Fibroblast of the aortic adventitia (primary cell): ENCODE measurements at regions not wholly inside any gene's neighbourhood (a gene's known extent, or its start where the extent isn't known, plus 50 kb on each side); places are given as distances from the start of the nearest gene placed in this dataset.

Source experiments
- DNase-seq: peaks from one replicate; pipeline ENCODE4 v3.0.0-alpha.2; 2010; ENCODE audit warnings: low read depth
- H3K4me3 ChIP-seq: 2 replicates; pipeline ENCODE4 v1.5.1; 2011; ENCODE audit warnings: low read depth, mild to moderate bottlenecking, control low read depth, low read length, moderate library complexity
- CTCF ChIP-seq: IDR thresholded peaks from 2 replicates; pipeline ENCODE4 v1.5.1; 2011; ENCODE audit warnings: mild to moderate bottlenecking, low read length, control low read depth, inconsistent platforms; ENCODE audit not compliant: insufficient read depth

GRCh38 chr1:115454837-115455511, 116.9 kb upstream of the NGF start:
- H3K4me3 ChIP-seq, result no peak overlapping the region
- no peak for TF ChIP-seq CTCF
- DNase-seq, result no peak

DNA sequence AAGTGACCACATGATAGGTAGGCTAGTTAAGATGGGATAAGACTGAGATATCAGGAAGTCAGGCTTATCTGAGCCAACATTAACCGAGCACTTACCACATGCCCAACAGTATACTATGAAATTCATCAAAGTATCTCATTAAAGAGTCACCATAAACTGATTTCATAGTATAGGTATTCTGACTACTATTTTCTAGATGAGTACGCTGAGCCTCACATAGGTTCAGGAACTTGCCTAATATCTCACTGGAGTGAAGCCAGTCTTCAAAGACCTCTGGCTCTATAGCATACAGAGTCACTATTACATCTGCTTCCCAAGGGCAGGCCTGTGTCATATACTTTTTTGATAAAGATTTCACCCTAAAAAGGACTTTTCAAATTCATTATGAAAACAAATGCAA, 115.6 kb upstream of the NGF start:
- no peak for DNase-seq
- no peak for TF ChIP-seq CTCF
- H3K4me3 ChIP-seq, result no peak overlapping the region

GRCh38 chr1:115452600-115453329, 114.7 kb upstream of the NGF start:
- no peak for TF ChIP-seq CTCF
- no peak overlapping the region for H3K4me3 ChIP-seq
- DNase-seq, result no peak

DNA sequence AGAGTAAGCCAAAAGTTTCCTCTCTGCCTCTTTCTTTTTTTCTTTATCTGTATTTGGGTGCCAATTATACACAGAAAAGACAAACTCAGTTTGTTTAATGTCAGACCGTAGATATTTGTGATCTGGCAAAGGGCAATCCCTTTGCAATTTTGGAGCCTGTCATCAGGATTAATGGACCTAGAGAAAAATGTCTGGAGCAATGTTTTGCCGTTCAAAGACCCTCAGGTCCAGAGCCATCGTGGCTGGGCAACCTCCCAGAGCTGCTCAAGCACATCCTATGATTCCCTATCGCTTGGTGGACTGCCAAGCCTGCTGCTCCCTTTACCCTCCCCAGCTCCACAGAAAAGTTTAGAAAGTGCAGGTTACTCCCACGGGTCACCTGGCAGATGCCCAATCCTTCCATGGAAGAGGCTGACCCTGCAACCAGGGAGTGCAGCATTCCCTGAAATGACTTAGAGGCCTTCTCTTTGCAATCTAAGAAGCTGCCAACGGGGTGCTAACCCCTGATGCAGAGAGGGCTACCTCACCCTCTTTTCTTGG, 112.5 kb upstream of the NGF start:
- TF ChIP-seq CTCF, result no peak
- peak; percentile 59 for DNase-seq
- no peak overlapping the region for H3K4me3 ChIP-seq

DNA sequence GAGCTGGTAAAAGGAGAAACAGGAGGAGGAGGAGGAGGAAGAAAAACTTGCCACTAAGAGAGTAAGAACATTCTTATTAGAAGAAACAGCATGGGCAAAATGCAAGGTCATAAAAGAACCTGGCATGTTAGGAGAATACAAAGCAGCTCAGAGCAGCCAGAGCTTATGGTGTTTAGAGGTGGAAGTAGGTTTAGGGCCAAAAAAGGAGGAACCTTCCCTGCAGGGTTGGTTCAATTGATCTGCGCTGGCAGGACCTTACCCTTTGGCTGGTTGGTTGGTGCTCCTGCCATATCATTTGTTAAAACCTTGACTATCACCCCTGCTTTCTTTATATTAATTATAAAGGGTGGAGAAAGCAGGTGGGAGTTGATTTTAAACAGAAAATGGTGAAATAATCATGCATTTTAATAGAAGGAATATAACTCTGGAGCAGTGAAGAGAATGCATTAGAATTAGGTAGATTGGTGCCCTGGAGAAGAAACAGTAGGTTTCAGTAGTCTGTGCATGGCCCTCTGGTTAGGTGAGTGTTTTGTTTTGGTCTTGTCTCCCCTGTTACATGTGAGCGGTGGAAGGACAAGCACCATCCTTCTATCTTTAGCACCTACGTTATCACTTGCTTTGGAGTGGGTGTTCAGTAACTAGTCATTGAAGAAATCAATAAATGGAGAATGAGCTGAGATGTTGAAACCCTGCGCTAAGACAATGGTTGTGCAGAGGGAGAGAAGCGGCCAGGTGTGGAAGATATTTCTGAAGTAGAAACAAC, 110.4 kb upstream of the NGF start:
- no peak for TF ChIP-seq CTCF
- H3K4me3 ChIP-seq, result no peak overlapping the region
- DNase-seq, result no peak

GRCh38 chr1:115447672-115448071, 109.6 kb upstream of the NGF start:
- no peak for TF ChIP-seq CTCF

More at GRCh38 chr1:115447672-115448071, 109.6 kb upstream of the NGF start:
- no peak overlapping the region for H3K4me3 ChIP-seq
- DNase-seq, result no peak
